ENCODE measurements at regions not wholly inside any gene's neighbourhood (a gene's known extent, or its start where the extent isn't known, plus 50 kb on each side); places are given as distances from the start of the nearest gene placed in this dataset.

- DNase-seq: no peak
Measured at GRCh38 chr6:137763436-137763835, 103.6 kb upstream of the TNFAIP3 start.

DNA sequence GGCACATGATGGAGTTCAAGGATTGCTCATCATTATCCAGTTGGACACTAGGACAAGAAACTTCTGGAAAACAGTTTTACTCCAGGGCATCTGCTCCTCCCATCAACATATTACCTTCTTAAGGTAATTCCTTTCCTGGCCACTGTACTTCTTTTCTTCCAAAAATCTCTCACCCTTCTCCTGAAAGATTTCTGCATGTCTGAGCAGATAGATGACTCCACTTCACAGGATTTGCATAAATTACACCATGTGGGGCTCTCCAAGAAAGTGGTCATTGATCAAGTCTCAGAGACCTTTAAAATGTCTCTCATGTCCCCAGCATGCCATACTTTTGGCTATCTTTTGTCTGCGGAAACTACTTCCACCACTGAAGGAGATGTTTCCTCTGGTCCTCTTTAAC lies 103.2 kb upstream of the TNFAIP3 start:
- DNase-seq: no peak

DNA sequence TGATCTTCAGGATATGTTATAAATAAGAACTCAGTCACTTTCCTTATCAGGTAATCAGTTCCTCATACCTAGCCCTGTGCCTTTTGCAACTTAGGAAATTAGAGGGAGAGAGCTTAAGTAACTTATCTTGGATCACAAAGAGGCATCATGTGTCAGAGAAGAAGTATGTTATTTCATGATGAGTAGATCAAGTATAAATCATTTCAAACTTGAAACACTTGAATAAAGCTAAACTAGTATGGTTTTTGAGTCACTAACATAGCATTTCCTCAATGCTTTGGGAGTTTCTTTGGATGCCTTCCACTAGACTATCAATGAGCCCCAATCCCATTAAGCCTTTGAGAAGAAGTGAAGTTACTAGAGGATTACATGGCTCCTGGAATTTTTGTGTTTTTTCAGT lies 102.6 kb upstream of the TNFAIP3 start:
- DNase-seq: no peak

DNA sequence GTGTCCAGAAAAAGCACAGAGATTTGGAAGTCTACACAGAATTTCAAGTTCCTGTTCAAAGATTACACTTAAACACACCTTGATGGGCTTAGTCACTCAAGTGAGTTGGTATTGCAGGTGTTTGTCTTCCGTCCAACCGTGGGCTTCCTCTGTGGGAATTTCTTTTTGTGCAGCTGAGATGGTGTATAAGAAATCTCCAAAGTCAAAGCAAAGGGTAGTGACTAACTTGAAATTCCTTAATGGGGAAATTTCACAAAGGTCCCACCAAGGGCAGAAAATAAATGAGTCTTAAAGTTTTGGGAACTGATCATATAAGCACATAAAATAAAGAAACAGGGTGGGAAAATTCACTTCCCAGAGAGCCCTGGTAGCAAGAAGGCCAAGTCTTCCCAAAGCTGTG lies 102.0 kb upstream of the TNFAIP3 start:
- no peak for DNase-seq

GRCh38 chr6:137766596-137767370 lies 100.3 kb upstream of the TNFAIP3 start:
- no peak for DNase-seq

DNA sequence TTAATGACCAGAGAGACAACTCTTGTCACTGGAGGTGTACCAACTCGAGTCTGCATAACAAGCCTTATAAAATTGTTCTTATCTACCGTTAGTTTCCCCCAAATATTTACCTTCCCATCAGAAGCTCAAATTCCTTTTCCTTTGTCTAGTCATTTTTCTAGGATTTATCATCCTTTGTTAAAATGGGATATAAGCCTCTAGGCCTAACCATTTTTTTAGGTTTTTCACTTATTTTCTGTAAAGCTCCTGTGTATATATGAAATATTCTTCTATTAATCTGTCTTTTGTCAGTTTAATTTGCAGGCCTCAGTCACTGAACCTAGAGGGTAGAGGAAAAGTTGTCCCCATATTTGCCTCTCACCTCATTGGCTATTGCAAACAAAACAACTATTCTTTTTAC lies 99.6 kb upstream of the TNFAIP3 start:
- no peak for DNase-seq

DNA sequence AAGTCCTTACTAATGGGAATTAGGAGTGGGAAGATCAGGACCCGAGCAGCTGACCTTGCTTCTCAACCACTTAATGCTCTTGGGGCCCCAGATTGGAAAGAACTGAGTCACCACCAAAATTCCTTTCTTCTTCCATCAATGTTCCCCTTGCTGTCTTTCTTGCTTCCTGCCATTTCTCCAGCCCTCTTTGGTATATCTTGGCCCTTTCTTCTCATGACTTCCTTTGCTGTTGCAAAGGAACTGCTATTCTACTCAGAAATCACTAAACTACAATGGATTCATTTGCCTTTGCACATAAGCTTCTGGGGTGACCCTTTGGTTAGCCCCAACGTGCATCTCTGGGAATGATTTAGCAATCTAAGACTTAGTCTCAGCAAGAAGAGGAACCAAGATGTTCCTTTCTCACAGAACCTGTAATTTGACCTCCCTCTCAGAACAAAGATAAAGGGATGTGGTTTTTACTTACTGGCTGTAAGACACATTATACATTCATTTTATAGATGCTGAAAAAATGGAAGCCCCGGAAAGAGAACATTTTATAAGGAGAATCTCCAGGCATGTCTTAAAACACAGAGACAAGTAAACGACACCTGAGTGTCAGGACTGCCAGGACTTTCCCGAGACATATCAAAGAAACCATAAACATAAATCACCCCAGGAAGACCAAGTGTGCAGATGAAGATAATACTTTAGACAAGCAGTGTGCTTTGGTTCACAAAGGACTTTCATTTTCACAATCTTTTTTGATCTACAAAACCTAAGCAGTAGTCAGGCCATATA lies 99.0 kb upstream of the TNFAIP3 start:
- no peak for DNase-seq

GRCh38 chr6:137768935-137769334 lies 98.1 kb upstream of the TNFAIP3 start:
- no peak for DNase-seq

DNA sequence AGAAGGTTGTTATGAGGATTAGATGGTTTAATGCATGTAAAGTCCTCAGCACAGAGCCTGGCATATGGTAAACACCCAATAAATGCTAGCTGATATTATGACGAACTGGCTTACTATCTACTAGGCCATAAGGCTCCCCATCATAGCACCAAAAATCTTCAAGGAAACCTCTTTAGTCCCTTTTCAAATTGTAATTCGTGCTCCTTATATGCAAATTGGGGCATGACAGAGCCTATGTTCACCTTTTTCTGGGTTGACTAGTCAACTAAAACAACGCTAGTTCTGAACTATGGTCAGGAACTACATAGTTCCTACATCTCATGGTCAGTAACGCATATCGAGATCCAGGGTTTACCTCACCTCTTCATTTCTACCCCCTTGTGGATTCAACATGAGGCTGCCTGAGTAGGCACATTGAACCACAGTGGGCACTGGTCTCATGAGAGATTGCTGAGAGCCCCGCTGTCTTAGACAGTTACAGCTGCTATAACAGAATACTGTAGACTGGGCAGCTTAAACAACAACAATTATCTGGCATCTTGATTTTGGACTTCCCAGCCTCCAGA lies 97.2 kb upstream of the TNFAIP3 start:
- DNase-seq: no peak

GRCh38 chr6:137772541-137773250 lies 94.4 kb upstream of the TNFAIP3 start:
- DNase-seq: no peak

DNA sequence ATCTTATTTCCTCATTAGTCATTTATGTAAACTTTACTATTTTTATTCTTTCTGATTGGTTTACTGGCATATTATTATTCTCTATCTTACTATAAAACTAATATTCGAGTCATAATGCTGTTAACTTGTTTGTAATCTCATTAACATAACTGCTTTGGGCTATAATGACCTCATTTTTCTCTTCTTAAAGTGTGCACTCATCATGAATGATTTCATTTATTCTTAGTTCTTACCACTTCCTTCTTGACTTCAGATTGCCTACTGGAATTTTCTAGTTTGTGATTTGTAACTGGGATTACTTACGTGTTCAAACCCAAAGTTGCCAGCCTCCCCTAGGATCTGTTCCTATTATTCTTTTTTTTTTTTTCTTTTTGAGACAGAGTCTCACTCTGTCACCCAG lies 91.8 kb upstream of the TNFAIP3 start:
- DNase-seq: no peak

- DNase-seq: no peak
Measured at GRCh38 chr6:137775720-137776119, 91.3 kb upstream of the TNFAIP3 start.

GRCh38 chr6:137776256-137776655 lies 90.8 kb upstream of the TNFAIP3 start:
- no peak for DNase-seq

- no peak for DNase-seq
Measured at GRCh38 chr6:137776786-137777686, 90.0 kb upstream of the TNFAIP3 start.

DNA sequence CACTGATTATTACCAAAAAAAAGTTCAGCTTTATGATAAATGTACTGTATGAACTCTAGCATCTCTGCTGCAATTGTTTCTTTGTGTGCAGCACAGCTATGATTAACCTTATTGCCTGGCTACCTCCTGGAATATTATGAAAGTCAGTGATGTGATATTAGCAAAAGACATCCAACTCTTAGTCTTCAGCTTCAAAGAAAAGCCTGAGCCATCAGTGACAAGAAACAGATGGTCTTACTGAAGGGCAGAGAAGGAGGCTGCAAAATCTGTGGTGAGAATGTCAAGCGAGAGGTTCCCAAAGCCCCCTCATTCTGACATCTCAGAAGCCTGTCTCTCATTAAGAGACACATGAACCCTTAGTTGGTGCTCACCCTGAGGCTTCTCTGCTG lies 89.4 kb upstream of the TNFAIP3 start:
- no peak for DNase-seq

DNA sequence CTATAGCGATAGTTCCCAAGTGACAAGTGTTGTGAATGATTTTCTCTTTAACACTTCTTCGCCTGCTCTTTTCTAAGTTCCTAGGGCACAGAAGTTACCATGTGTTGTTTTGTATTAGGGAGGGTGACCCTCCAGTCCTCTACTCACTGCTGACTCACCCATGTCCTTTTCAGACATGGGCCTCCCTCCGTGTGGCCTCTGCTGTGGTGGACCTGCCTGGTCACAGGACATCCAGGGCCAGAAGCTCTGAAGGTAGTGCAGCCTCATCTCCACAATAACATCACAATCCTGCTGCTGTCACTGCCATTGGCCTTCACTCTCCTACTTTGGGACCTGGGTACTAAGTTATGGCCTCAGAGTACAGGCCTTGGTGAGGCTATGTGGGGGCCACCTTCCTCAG lies 87.1 kb upstream of the TNFAIP3 start:
- no peak for DNase-seq

DNA sequence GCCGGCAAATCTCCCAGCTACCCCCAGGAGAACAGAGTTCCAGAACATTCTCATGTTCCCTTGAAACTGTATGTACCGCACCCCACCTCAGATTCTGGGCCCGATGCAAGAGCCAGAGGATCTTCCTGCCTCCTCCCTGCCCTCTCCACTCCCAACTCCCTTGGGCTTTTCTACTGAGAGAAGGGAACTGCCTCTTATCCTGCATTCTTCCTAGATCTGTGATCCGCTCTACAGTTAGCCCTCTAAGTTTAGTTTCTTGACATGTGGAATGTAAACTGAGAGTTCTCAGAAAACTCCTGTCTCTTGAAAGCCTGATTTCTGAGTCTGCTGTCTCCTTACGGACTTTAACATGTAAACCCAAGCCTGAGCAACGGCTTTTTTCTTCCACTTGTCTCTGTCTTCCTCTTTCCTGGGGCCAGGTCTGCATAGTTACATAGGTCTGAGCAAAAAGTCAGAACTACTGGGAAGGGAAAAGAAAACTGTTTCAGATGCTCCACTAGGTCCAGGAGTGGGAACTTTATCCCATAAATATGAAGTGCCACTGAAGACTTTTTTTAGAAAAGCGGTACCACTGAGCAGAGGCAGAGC lies 86.5 kb upstream of the TNFAIP3 start:
- no peak for DNase-seq

- DNase-seq: no peak
Measured at GRCh38 chr6:137781639-137782038, 85.4 kb upstream of the TNFAIP3 start.

GRCh38 chr6:137782166-137783039 lies 84.7 kb upstream of the TNFAIP3 start:
- no peak for DNase-seq

- DNase-seq: no peak
Measured at GRCh38 chr6:137783710-137784109, 83.3 kb upstream of the TNFAIP3 start.

- DNase-seq: no peak
Measured at GRCh38 chr6:137784583-137784982, 82.5 kb upstream of the TNFAIP3 start.
